ENCODE measurements at regions not wholly inside any gene's neighbourhood (a gene's known extent, or its start where the extent isn't known, plus 50 kb on each side); places are given as distances from the start of the nearest gene placed in this dataset.
A peak's percentile ranks its signal among the peaks of the same experiment; 100 is the strongest.

- no peak for DNase-seq (ENCODE audit: low read depth)
- no peak for TF ChIP-seq CTCF (conservative IDR thresholded peaks at IDR 0.05; ENCODE audit: low read length)
- H3K4me3 ChIP-seq (ENCODE audit: low read length), result no peak overlapping the region
Measured at GRCh38 chr11:127670374-127671119, 670.0 kb upstream of the KIRREL3 start.

GRCh38 chr11:127656116-127656836, 655.7 kb upstream of the KIRREL3 start:
- H3K4me3 ChIP-seq (ENCODE audit: low read length), result no peak overlapping the region
- no peak for TF ChIP-seq CTCF (conservative IDR thresholded peaks at IDR 0.05; ENCODE audit: low read length)
- no peak for DNase-seq (ENCODE audit: low read depth)

GRCh38 chr11:127653076-127653475, 652.5 kb upstream of the KIRREL3 start:
- TF ChIP-seq CTCF (conservative IDR thresholded peaks at IDR 0.05; ENCODE audit: low read length), result no peak
- no peak overlapping the region for H3K4me3 ChIP-seq (ENCODE audit: low read length)
- no peak for DNase-seq (ENCODE audit: low read depth)

- H3K4me3 ChIP-seq (ENCODE audit: low read length), result no peak overlapping the region
- DNase-seq (ENCODE audit: low read depth), result no peak
- TF ChIP-seq CTCF (conservative IDR thresholded peaks at IDR 0.05; ENCODE audit: low read length), result no peak
Measured at GRCh38 chr11:127651888-127652221, 651.3 kb upstream of the KIRREL3 start.

- H3K4me3 ChIP-seq (ENCODE audit: low read length), result no peak overlapping the region
- TF ChIP-seq CTCF (conservative IDR thresholded peaks at IDR 0.05; ENCODE audit: low read length), result no peak
- peak; percentile 55 for DNase-seq (ENCODE audit: low read depth)
Measured at GRCh38 chr11:127651175-127651887, 650.8 kb upstream of the KIRREL3 start.

- no peak overlapping the region for H3K4me3 ChIP-seq (ENCODE audit: low read length)
- DNase-seq (ENCODE audit: low read depth), result no peak
- no peak for TF ChIP-seq CTCF (conservative IDR thresholded peaks at IDR 0.05; ENCODE audit: low read length)
Measured at GRCh38 chr11:127649958-127650357, 649.4 kb upstream of the KIRREL3 start.
